NOMO-1 (cell line): ENCODE measurements at regions not wholly inside any gene's neighbourhood (a gene's known extent, or its start where the extent isn't known, plus 50 kb on each side); places are given as distances from the start of the nearest gene placed in this dataset.

Source experiments
- DNase-seq, 2 experiments: peaks; one replicate each; lab custom pipeline; 2025; ENCODE audit not compliant: unreplicated experiment in 2 of 2; lab: John Stamatoyannopoulos, UW

DNA sequence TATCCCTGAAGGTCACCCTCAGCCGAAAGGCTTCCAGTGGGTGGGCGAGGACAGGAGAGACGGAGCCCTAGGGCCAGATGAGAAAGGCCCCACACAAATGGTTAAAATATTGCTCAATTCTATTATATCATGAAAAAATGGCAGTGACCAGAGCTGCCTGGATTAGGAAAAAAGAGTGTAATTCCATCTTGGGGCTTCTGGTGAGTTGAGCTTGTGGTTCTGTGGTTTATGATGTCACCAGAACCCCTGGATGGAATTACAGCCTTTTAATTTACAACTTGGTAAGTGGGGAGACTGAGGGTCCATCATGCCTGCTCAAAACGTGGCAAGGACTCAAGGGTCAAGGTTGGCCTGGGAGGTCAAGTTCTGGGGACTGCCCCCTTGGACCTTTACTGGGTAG lies 55.5 kb upstream of the STC2 start:
- no peak for DNase-seq

DNA sequence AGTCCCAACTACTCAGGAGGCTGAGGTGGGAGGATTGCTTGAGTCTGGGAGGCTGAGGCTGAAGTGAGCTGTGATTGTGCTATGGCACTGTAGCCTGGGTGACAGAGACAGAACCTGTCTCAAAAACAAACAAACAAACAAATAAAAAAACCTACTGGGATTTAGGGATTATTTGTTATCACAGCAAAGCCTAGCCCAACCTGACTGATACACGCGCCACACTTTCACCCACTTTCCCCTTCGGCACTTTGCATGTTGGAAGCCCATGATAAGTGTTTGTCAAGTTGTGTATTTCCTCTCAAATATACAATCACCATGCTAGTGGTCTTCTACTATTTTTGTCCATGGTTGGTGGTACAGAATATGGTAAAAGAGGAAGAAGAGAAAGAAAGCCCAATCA lies 50.5 kb upstream of the STC2 start:
- DNase-seq = no peak
